ENCODE measurements at regions not wholly inside any gene's neighbourhood (a gene's known extent, or its start where the extent isn't known, plus 50 kb on each side); places are given as distances from the start of the nearest gene placed in this dataset.
"Not testable (repeated sequence)": the region's sequence is repeated elsewhere in the genome, so short reads cannot be mapped to it uniquely, and the experiment has no call there.

DNA sequence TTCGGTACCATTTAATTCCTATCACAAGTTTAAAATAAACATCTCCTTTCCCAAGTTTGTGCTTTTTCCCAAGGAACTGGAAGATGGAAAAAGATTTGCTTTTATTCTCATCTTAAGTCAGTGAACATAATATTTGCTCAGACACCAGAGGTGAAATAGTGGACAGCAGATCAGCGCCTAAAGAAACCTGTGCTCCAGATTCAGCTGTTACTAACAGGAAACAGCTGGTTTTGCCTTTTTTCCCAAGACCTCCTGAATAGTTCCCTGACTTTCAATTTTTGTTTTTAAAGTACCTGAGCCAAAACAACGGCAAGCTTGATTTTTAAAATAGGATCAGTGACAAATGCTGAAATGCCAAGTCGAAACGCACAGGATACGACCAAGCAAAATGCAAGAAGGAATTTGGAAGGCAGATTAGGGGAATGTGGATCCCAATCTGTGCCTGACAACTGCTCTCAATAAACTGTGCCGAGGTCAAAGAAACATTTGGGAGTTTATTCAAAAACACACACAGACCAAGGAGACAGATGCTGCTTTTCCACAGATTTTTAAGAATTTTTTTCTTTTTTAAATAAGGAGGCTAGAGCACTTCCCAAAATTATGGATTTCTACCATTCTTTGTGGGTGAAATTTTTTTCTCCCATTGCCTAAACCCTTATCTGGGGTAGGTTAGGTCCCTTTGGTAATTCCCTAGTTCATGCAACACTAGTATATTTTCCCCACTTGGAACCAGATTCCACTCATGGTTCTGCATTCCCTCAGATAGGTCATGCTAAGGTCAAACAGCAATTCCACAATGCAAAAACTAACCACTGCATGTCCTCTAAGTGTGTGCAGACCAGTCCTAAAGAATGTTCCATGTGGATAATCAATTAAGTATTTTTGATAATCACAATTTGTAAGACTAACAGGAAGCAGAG, 121.5 kb upstream of the PDE1A start:
- intact Hi-C loops (cut with micrococcal nuclease): no loop called here

DNA sequence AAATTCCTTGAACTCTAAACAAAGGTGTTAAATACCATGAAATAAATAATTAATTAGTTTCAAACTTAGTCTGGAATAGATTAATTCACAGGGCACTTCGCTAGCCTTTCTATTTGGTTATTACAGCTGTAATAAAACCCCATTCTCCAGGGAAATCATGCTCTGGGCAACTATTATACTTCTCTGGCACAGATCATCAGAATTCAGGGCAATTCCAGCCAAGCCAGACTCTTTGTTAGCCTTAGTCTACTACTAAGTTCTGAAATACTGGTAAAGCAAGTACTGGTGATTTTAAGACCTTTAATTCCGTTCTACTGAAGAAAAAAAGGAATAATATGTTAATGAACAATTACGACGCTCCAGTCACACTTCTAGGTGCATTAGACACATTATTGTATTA, 123.4 kb upstream of the PDE1A start:
- intact Hi-C loops (cut with micrococcal nuclease): no loop called here

GRCh38 chr2:182552232-182552631, 125.4 kb upstream of the PDE1A start:
- intact Hi-C loops (cut with micrococcal nuclease): not testable (repeated sequence)

DNA sequence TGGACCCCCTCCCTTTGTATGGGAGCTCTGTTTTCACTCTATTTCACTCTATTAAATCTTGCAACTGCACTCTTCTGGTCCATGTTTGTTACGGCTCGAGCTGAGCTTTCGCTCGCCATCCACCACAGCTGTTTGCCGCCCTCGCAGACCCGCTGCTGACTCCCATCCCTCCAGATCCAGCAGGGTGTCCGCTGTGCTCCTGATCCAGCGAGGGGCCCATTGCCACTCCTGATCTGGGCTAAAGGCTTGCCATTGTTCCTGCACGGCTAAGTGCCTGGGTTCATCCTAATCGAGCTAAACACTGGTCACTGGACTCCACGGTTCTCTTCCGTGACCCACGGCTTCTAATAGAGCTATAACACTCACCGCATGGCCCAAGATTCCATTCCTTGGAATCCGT, 125.9 kb upstream of the PDE1A start:
- intact Hi-C loops (cut with micrococcal nuclease): not testable (repeated sequence)

GRCh38 chr2:182553483-182553882, 126.6 kb upstream of the PDE1A start:
- intact Hi-C loops (cut with micrococcal nuclease): no loop called here

DNA sequence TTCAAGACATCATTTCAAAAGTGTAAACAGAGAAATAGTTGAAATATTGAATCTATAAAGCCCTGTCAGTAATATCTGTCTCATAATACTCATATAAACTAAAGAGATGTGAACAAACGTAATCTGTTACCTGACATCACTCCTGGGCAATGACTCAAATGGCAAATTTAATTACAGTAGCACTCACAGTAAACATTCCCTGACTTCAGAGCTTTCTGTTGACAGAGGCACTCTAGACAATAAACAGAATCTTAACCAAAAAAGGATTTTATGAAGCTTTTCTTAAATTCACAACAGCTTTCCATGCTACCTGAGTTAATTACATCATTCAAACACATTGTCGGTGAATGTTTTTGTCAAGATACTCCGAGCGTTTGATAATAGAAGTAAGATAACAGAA, 128.1 kb upstream of the PDE1A start:
- intact Hi-C loops (cut with micrococcal nuclease): no loop called here

DNA sequence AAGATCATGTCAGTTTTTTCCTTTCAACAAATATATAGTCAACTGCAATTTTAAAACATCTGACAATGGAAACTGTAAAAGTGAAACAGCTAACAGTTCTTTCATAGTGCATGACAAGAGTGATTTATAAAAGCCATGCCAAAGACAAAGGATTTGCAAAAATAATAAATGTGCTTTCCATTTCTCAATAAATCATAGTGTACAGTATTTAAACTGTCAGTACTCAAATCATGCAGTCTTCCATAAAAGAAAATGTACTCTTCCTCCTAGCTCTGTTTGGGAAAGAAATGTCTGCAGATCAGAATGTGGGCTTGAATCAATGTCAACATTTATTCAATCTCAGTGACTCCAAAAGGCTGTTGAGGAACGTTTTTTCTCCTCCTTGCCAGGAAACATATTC, 131.7 kb upstream of the PDE1A start:
- intact Hi-C loops (cut with micrococcal nuclease): no loop called here

DNA sequence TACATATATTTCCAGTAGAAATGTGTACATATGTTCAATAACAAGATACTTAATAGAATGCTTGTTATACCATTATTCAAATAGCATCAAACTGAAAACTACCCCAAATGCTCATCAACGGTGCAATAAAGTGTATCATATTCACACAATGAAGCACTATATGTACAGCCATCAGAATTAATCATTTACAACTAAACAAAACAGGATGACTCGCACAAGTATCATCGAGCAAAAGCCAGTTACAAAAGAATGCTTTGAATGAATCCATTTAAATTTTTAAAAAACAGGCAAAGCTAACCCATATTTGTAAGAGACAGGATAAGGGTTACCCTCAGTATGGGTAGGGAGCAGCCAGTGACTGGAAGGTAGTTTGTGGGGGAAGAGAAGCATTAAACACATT, 132.8 kb upstream of the PDE1A start:
- intact Hi-C loops (cut with micrococcal nuclease): no loop called here

DNA sequence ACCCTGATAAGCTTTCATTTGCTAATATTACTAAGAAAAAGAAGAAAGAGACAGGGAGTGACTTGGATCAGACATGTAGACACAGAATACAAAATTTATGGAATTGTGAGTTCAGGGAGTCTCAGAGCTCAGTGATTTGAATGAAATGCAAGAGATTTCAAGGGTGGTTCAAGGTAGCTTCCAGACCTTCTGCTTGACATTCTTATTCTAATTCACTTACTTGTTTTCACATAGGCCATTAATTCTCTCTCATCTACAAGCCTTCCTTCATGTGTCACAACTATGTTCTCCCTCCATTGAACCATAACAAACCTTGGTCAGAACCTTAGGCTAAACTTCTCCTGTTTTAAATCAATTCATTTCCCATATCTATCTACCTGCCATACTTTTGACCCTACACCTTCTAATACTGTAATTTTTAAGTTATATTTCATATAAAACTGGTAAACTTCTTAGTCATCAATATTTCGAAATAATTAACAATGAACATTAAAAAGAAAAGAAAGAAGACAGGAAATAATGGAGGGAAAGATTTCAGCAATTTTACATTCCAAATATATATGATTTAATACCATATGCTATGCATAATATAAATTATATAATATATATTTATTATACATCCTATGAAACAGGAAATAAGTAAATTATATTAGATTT, 139.2 kb upstream of the PDE1A start:
- intact Hi-C loops (cut with micrococcal nuclease): no loop called here

GRCh38 chr2:182573553-182573952, 142.5 kb upstream of the DNAJC10 start:
- intact Hi-C loops (cut with micrococcal nuclease): no loop called here

- intact Hi-C loops (cut with micrococcal nuclease): no loop called here
Measured at GRCh38 chr2:182577816-182578215, 138.2 kb upstream of the DNAJC10 start.

GRCh38 chr2:182581196-182581935, 134.7 kb upstream of the DNAJC10 start:
- intact Hi-C loops (cut with micrococcal nuclease): no loop called here

DNA sequence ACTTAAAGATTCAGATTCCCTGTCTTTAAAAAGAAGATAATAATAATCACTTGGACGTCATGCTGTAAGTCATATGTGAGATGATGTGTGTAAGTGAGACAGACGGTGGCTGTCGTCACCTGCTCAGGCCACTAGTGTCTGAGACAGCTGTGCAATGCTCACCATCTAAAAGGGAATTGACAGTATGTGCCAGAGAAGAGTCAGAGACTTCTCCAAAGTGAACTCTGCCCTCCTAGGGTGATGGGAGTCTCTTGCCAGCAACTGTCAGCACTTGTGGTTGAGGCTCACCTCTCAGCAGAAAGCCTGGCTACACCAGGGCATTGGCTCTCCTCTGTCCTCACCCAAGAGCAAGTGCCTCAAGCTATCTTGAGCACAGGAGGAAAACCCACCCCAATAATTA, 131.6 kb upstream of the DNAJC10 start:
- intact Hi-C loops (cut with micrococcal nuclease): no loop called here

- intact Hi-C loops (cut with micrococcal nuclease): no loop called here
Measured at GRCh38 chr2:182585001-182585400, 131.1 kb upstream of the DNAJC10 start.

DNA sequence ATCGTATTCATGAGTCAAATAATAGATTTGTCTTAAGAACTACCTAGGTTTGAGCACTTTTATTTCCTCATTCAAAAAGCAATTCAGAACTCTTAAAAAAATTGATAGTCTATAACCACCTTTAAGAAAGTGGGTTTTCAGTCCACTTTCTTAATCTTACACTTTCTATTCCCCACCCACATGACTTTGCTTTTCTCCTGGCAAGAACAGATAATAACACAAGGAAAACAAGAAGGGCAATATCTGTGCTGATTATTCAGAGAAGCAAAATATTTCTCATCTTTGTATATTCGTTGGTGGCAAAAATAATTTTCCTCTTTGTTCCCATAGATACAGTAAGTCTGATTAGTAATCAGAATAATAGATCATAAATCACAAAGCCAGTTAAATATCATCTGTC, 130.6 kb upstream of the DNAJC10 start:
- intact Hi-C loops (cut with micrococcal nuclease): no loop called here

GRCh38 chr2:182586426-182586825, 129.6 kb upstream of the DNAJC10 start:
- intact Hi-C loops (cut with micrococcal nuclease): no loop called here

DNA sequence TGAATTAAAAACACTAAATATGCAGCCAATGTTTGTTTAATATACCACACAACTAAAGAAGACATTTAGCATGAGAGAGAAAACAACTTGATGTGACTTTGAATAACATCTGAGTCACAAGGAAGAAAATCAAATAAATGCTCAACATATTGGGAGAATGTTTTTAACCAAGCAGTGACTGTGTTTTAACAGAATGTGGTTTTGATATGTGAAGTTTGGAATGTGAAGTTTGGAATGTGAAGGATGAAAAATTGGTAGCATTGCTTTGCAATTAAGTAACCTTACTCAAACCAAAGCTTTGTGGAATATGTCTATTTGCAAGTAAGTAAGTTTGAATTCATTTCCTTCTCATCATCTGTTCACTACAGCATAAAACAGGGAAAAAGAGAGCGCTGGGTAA, 128.2 kb upstream of the DNAJC10 start:
- intact Hi-C loops (cut with micrococcal nuclease): no loop called here

GRCh38 chr2:182589121-182589520, 126.9 kb upstream of the DNAJC10 start:
- intact Hi-C loops (cut with micrococcal nuclease): no loop called here

- intact Hi-C loops (cut with micrococcal nuclease): no loop called here
Measured at GRCh38 chr2:182591774-182592173, 124.3 kb upstream of the DNAJC10 start.

DNA sequence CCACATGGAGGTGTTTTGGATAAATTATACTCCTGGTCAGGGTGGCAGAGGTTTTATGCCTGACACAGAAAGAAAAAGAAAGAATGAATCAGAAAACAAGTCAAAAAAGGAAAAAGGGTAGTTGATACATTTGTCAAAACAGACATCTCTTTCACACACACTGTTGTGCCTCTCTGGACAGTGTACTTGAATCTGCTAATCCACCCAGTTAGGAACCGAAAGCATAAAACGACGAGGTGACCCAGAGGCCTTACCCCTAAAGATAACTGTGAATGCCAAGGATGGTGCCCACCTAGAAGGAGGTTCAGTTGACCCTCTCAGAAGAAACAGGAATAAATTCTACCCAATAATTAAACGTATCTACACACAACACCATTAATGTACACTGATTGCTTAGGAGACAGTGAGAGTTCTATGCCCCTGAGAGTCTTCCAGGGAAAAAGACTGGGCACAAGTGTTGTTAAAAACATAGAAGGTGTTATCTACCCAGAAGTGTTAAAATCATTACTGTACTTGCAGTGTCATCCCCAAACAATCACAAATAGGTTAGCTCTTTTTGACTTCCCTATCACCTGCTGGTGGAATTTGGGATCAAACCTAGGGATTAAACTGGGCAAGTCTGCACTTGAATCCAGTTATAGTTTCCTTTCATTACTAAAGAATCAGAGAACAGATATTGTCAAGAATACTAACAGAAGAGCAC, 123.2 kb upstream of the DNAJC10 start:
- intact Hi-C loops (cut with micrococcal nuclease): no loop called here

- intact Hi-C loops (cut with micrococcal nuclease): no loop called here
Measured at GRCh38 chr2:182593394-182593975, 122.6 kb upstream of the DNAJC10 start.
